NB4 (cell line): ENCODE measurements at regions not wholly inside any gene's neighbourhood (a gene's known extent, or its start where the extent isn't known, plus 50 kb on each side); places are given as distances from the start of the nearest gene placed in this dataset.

Experiments used
- DNase-seq: peaks from one replicate; pipeline ENCODE4 v3.0.0; 2010; ENCODE audit warnings: low read depth
- H3K4me3 ChIP-seq: one replicate; pipeline ENCODE4 v1.5.1; 2011; ENCODE audit warnings: mild to moderate bottlenecking, low read depth, low read length, moderate library complexity
- CTCF ChIP-seq: IDR thresholded peaks from one replicate; pipeline ENCODE4 v1.5.1; 2012; ENCODE audit warnings: low read depth, low read length
- MAX ChIP-seq: IDR thresholded peaks from 2 replicates; pipeline ENCODE4 v1.6.1; 2011; ENCODE audit warnings: low read depth, low read length
- MYC ChIP-seq: IDR thresholded peaks from 2 replicates; pipeline ENCODE4 v1.6.1; 2011; ENCODE audit warnings: low read depth, low read length
- POLR2A ChIP-seq: IDR thresholded peaks from 2 replicates; pipeline ENCODE4 v1.6.1; 2011; ENCODE audit warnings: mild to moderate bottlenecking; ENCODE audit not compliant: insufficient read length; ENCODE audit errors: extremely low read depth

- no peak for DNase-seq
- TF ChIP-seq CTCF: no peak
- no peak overlapping the region for H3K4me3 ChIP-seq
Observed at GRCh38 chr16:73735018-73735417, 561.6 kb upstream of the PSMD7 start.

GRCh38 chr16:73732681-73733080, 563.9 kb upstream of the PSMD7 start:
- TF ChIP-seq CTCF (no peak), MYC (no peak), POLR2A (no peak), MAX (no peak)
- no peak for DNase-seq
- H3K4me3 ChIP-seq: no peak overlapping the region

- no peak for DNase-seq
- TF ChIP-seq POLR2A (no peak), MAX (no peak), CTCF (no peak), MYC (no peak)
- no peak overlapping the region for H3K4me3 ChIP-seq
Observed at GRCh38 chr16:73732143-73732542, 564.5 kb upstream of the PSMD7 start.

GRCh38 chr16:73730481-73731090, 566.0 kb upstream of the PSMD7 start:
- DNase-seq: no peak
- no peak overlapping the region for H3K4me3 ChIP-seq
- TF ChIP-seq CTCF (no peak), MYC (no peak), MAX (no peak), POLR2A (no peak)

- no peak overlapping the region for H3K4me3 ChIP-seq
- DNase-seq: no peak
- TF ChIP-seq CTCF (no peak), MYC (no peak), POLR2A (no peak), MAX (no peak)
Observed at GRCh38 chr16:73725156-73725555, 571.5 kb upstream of the PSMD7 start.

GRCh38 chr16:73724503-73724902, 572.1 kb upstream of the PSMD7 start:
- no peak for TF ChIP-seq MYC
- no peak for TF ChIP-seq MAX
- no peak for TF ChIP-seq CTCF
- no peak for TF ChIP-seq POLR2A
- no peak for DNase-seq
- H3K4me3 ChIP-seq: no peak overlapping the region
